ENCODE measurements at regions not wholly inside any gene's neighbourhood (a gene's known extent, or its start where the extent isn't known, plus 50 kb on each side); places are given as distances from the start of the nearest gene placed in this dataset.

DNA sequence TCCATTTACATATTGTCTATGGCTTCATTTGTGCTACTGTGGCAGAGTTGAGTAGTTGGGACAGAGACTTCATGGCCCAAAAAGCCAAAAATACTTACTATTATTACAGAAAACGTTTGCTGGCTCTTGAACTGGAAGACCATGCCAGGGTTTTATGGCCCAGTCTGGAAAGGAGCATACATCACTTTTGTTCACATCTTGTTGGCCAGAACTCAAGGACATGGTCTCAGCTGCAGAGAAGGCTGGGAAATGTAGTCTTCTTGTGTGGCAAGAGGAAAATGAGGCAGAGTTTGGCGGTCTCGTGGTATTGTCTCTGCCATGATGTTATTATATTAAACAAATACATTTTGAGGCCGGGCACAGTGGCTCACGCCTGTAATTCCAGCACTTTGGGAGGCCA, 509.6 kb downstream of the MED13L start:
- TF ChIP-seq POLR2A (IDR thresholded peaks at IDR 0.05; ENCODE audit: low read length), result no peak
- TF ChIP-seq, protein P1, sequence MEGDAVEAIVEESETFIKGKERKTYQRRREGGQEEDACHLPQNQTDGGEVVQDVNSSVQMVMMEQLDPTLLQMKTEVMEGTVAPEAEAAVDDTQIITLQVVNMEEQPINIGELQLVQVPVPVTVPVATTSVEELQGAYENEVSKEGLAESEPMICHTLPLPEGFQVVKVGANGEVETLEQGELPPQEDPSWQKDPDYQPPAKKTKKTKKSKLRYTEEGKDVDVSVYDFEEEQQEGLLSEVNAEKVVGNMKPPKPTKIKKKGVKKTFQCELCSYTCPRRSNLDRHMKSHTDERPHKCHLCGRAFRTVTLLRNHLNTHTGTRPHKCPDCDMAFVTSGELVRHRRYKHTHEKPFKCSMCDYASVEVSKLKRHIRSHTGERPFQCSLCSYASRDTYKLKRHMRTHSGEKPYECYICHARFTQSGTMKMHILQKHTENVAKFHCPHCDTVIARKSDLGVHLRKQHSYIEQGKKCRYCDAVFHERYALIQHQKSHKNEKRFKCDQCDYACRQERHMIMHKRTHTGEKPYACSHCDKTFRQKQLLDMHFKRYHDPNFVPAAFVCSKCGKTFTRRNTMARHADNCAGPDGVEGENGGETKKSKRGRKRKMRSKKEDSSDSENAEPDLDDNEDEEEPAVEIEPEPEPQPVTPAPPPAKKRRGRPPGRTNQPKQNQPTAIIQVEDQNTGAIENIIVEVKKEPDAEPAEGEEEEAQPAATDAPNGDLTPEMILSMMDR (IDR thresholded peaks at IDR 0.05), result no peak

All from A549 (cell line).